ENCODE measurements at regions not wholly inside any gene's neighbourhood (a gene's known extent, or its start where the extent isn't known, plus 50 kb on each side); places are given as distances from the start of the nearest gene placed in this dataset.

GRCh38 chr14:94970941-94971730 is 186.2 kb downstream of the DICER1 start:
- Histone ChIP-seq H3K4me3 (ENCODE audit: low read length) (no peak overlapping the region), H3K27me3 (ENCODE audit: insufficient read depth, low read length) (no peaks in the 10 kb centered on the region), H3K36me3 (ENCODE audit: insufficient read depth, low read length) (no peaks in the 10 kb centered on the region), H3K9ac (ENCODE audit: low read depth, low read length) (no peak overlapping the region), H3K4me1 (ENCODE audit: insufficient read depth, low read length) (no peaks in the 10 kb centered on the region), H3K9me3 (ENCODE audit: insufficient read depth, low read depth, low read length) (no peaks in the 10 kb centered on the region), H3K27ac (ENCODE audit: low read depth, low read length) (no peak overlapping the region)
- WGBS, result 91% methylated on average over 2 of the region's 2 CpGs

- Histone ChIP-seq H3K4me3 (ENCODE audit: low read length) (no peak overlapping the region), H3K9me3 (ENCODE audit: insufficient read depth, low read depth, low read length) (no peaks in the 10 kb centered on the region), H3K27ac (ENCODE audit: low read depth, low read length) (no peak overlapping the region), H3K36me3 (ENCODE audit: insufficient read depth, low read length) (no peaks in the 10 kb centered on the region), H3K27me3 (ENCODE audit: insufficient read depth, low read length) (no peaks in the 10 kb centered on the region), H3K4me1 (ENCODE audit: insufficient read depth, low read length) (no peaks in the 10 kb centered on the region), H3K9ac (ENCODE audit: low read depth, low read length) (no peak overlapping the region)
- 89% methylated on average over 4 of the region's 4 CpGs for WGBS
Observed at GRCh38 chr14:94969766-94970165, 187.6 kb downstream of the DICER1 start.

GRCh38 chr14:94966868-94967267 is 190.5 kb downstream of the DICER1 start:
- no peaks in the 10 kb centered on the region for H3K36me3 ChIP-seq (ENCODE audit: insufficient read depth, low read length)
- WGBS, result 84% methylated on average over 2 of the region's 2 CpGs
- H3K9me3 ChIP-seq (ENCODE audit: insufficient read depth, low read depth, low read length), result no peaks in the 10 kb centered on the region
- H3K9ac ChIP-seq (ENCODE audit: low read depth, low read length), result no peak overlapping the region
- H3K4me1 ChIP-seq (ENCODE audit: insufficient read depth, low read length), result no peaks in the 10 kb centered on the region
- no peak overlapping the region for H3K4me3 ChIP-seq (ENCODE audit: low read length)
- no peak overlapping the region for H3K27ac ChIP-seq (ENCODE audit: low read depth, low read length)
- H3K27me3 ChIP-seq (ENCODE audit: insufficient read depth, low read length), result no peaks in the 10 kb centered on the region

GRCh38 chr14:94966344-94966743 is 191.0 kb downstream of the DICER1 start:
- 75% methylated on average over 5 of the region's 5 CpGs for WGBS
- Histone ChIP-seq H3K9ac (ENCODE audit: low read depth, low read length) (no peak overlapping the region), H3K4me1 (ENCODE audit: insufficient read depth, low read length) (no peaks in the 10 kb centered on the region), H3K27me3 (ENCODE audit: insufficient read depth, low read length) (no peaks in the 10 kb centered on the region), H3K9me3 (ENCODE audit: insufficient read depth, low read depth, low read length) (no peaks in the 10 kb centered on the region), H3K27ac (ENCODE audit: low read depth, low read length) (no peak overlapping the region), H3K4me3 (ENCODE audit: low read length) (no peak overlapping the region), H3K36me3 (ENCODE audit: insufficient read depth, low read length) (no peaks in the 10 kb centered on the region)

GRCh38 chr14:94965551-94966313 is 191.6 kb downstream of the DICER1 start:
- Histone ChIP-seq H3K36me3 (ENCODE audit: insufficient read depth, low read length) (no peaks in the 10 kb centered on the region), H3K4me1 (ENCODE audit: insufficient read depth, low read length) (no peaks in the 10 kb centered on the region), H3K27me3 (ENCODE audit: insufficient read depth, low read length) (no peaks in the 10 kb centered on the region), H3K9me3 (ENCODE audit: insufficient read depth, low read depth, low read length) (no peaks in the 10 kb centered on the region), H3K4me3 (ENCODE audit: low read length) (no peak overlapping the region), H3K27ac (ENCODE audit: low read depth, low read length) (no peak overlapping the region), H3K9ac (ENCODE audit: low read depth, low read length) (no peak overlapping the region)
- 95% methylated on average over 8 of the region's 8 CpGs for WGBS

- Histone ChIP-seq H3K27ac (ENCODE audit: low read depth, low read length) (no peak overlapping the region), H3K4me1 (ENCODE audit: insufficient read depth, low read length) (no peaks in the 10 kb centered on the region), H3K4me3 (ENCODE audit: low read length) (no peak overlapping the region), H3K36me3 (ENCODE audit: insufficient read depth, low read length) (no peaks in the 10 kb centered on the region), H3K27me3 (ENCODE audit: insufficient read depth, low read length) (no peaks in the 10 kb centered on the region), H3K9me3 (ENCODE audit: insufficient read depth, low read depth, low read length) (no peaks in the 10 kb centered on the region), H3K9ac (ENCODE audit: low read depth, low read length) (no peak overlapping the region)
- 95% methylated on average over 5 of the region's 7 CpGs for WGBS
Observed at GRCh38 chr14:94964931-94965330, 192.4 kb downstream of the DICER1 start.

- no peaks in the 10 kb centered on the region for H3K4me1 ChIP-seq (ENCODE audit: insufficient read depth, low read length)
- no peak overlapping the region for H3K4me3 ChIP-seq (ENCODE audit: low read length)
- WGBS, result 96% methylated on average over 3 of the region's 3 CpGs
- H3K27ac ChIP-seq (ENCODE audit: low read depth, low read length), result no peak overlapping the region
- no peaks in the 10 kb centered on the region for H3K27me3 ChIP-seq (ENCODE audit: insufficient read depth, low read length)
- H3K36me3 ChIP-seq (ENCODE audit: insufficient read depth, low read length), result no peaks in the 10 kb centered on the region
- H3K9ac ChIP-seq (ENCODE audit: low read depth, low read length), result no peak overlapping the region
- H3K9me3 ChIP-seq (ENCODE audit: insufficient read depth, low read depth, low read length), result no peaks in the 10 kb centered on the region
Observed at GRCh38 chr14:94964181-94964580, 193.1 kb downstream of the DICER1 start.

GRCh38 chr14:94963051-94963450 is 193.1 kb upstream of the GSC start:
- Histone ChIP-seq H3K9me3 (ENCODE audit: insufficient read depth, low read depth, low read length) (no peaks in the 10 kb centered on the region), H3K27me3 (ENCODE audit: insufficient read depth, low read length) (no peaks in the 10 kb centered on the region), H3K27ac (ENCODE audit: low read depth, low read length) (no peak overlapping the region), H3K4me3 (ENCODE audit: low read length) (no peak overlapping the region), H3K36me3 (ENCODE audit: insufficient read depth, low read length) (no peaks in the 10 kb centered on the region), H3K4me1 (ENCODE audit: insufficient read depth, low read length) (no peaks in the 10 kb centered on the region), H3K9ac (ENCODE audit: low read depth, low read length) (no peak overlapping the region)
- WGBS, result 96% methylated on average over 8 of the region's 8 CpGs

GRCh38 chr14:94962166-94962575 is 192.3 kb upstream of the GSC start:
- Histone ChIP-seq H3K4me1 (ENCODE audit: insufficient read depth, low read length) (no peaks in the 10 kb centered on the region), H3K9ac (ENCODE audit: low read depth, low read length) (no peak overlapping the region), H3K4me3 (ENCODE audit: low read length) (no peak overlapping the region), H3K27me3 (ENCODE audit: insufficient read depth, low read length) (no peaks in the 10 kb centered on the region), H3K27ac (ENCODE audit: low read depth, low read length) (no peak overlapping the region), H3K9me3 (ENCODE audit: insufficient read depth, low read depth, low read length) (no peaks in the 10 kb centered on the region), H3K36me3 (ENCODE audit: insufficient read depth, low read length) (no peaks in the 10 kb centered on the region)
- 75% methylated on average over 7 of the region's 7 CpGs for WGBS

GRCh38 chr14:94961386-94962165 is 191.7 kb upstream of the GSC start:
- no peaks in the 10 kb centered on the region for H3K4me1 ChIP-seq (ENCODE audit: insufficient read depth, low read length)
- H3K27me3 ChIP-seq (ENCODE audit: insufficient read depth, low read length), result no peaks in the 10 kb centered on the region
- H3K36me3 ChIP-seq (ENCODE audit: insufficient read depth, low read length), result no peaks in the 10 kb centered on the region
- no peak overlapping the region for H3K9ac ChIP-seq (ENCODE audit: low read depth, low read length)
- no peaks in the 10 kb centered on the region for H3K9me3 ChIP-seq (ENCODE audit: insufficient read depth, low read depth, low read length)
- WGBS, result 91% methylated on average over 18 of the region's 19 CpGs
- no peak overlapping the region for H3K4me3 ChIP-seq (ENCODE audit: low read length)
- H3K27ac ChIP-seq (ENCODE audit: low read depth, low read length), result no peak overlapping the region

Data from HUES64 (cell line).